Left colon (tissue), 2 donors: ENCODE measurements at regions not wholly inside any gene's neighbourhood (a gene's known extent, or its start where the extent isn't known, plus 50 kb on each side); places are given as distances from the start of the nearest gene placed in this dataset.

Experiments used
- ATAC-seq: fragments of 200-7000 bp; cut with Tn5 transposase; one replicate; pipeline ENCODE4 v1.9.1; 2020; ENCODE audit warnings: mild to moderate bottlenecking, moderate library complexity
- DNase-seq, 2 donors: peaks; one replicate each; pipeline ENCODE4 v3.0.0-alpha.2; 2020
- intact Hi-C, 2 donors: fragments of 100-400 bp; cut with DNase I in 1 of 2; cut with micrococcal nuclease in 1 of 2; formaldehyde crosslinking; loops; one replicate each; pipeline versions ENCODE4 v1.11.2 to v1.14.0; 2022; cut with DNase I, micrococcal nuclease
- donor health status: DM: no; HTN: no; CAD: no.
- donor health status: DM: yes; HTN: yes; CAD: no.

- intact Hi-C loops: no loop called here
- ATAC-seq: no peak
- DNase-seq: no peak
Observed at GRCh38 chr15:95830281-95830680, 500.2 kb upstream of the NR2F2 start.

- ATAC-seq (no peak), DNase-seq (no peak)
- intact Hi-C loops: no loop called here
Observed at GRCh38 chr15:95832668-95833067, 497.8 kb upstream of the NR2F2 start.

DNA sequence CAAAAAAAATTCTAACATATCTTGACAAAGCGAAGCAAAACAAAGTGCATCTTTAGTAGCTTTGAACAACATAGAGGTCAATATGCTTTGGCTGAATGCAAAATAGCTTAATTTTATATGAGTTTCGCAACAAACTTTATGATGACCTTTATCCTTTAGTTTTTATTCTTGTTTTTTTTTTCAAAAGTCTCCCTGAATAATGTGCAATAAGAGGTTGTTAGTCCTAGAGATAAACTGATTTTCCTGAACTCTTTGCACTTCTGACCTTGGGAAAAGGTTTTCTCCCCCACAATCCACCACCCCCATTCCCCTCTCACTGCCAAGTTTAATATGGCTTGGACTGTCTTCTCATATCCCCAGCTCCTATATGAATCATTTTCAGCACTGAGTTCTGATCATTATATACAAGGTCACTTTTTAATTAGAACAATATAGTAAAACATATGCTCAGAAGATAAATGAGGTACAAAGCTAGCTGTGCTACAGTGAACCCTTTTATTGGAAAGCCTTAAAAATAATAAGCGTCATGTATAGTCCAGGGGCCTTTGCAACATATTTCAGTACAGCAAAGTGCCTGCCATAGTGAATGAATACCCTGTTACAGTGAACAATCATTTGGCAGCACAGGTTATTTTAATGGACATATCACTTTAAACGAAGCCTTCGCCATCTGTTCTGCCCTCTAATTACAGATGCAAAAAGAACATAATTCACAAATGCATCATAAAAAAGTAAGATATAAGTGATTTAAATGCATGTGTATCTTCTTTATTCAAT is 496.3 kb upstream of the NR2F2 start:
- intact Hi-C loops: no loop called here
- no peak for DNase-seq
- ATAC-seq: no peak

DNA sequence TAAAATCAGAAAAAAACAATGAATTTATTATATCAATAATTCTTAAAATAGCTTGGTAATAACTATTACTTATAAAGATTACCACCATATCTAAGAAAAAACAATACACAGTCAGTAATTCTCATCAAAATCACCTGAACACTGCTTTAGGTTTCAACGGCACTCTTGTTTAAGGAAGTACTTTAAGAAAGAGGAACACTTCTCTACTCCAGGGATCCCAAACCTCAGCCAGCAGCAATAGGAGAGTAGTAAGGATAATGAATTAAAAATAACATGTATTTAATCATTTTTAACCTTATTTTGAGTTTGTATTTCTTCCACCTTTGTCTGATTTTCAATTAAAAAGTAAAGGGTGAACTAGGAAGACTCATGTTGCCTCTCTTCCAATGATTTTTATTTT is 494.0 kb upstream of the NR2F2 start:
- DNase-seq (no peak), ATAC-seq (no peak)

DNA sequence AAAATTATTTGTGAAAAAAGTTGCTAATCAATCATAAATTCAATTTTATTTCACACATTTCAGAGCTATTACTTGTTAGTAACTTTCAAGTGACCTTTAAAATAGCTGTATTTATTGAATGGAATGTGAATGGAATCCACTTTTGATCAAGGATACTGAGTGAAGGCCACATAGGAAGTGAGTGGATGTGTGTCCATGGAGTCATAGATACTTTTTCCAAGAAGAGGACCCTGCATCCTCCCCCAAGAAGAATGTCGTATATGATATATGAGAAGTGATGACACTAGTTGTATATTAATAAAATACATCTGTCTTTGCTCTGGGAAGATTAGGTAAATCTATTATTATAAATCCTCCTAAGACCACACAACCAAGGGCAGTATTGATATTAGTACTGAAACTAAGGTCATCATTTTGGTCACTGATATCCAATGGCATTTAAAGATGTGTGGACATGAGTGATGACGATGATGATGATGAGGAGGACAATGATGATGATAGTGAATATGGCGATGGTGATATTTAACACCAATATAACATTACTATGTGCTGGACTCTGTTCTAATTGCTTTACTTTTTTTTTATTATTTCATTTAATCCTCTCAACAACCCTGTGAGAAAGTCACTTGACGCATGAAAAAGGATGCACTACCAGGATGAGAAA is 493.0 kb upstream of the NR2F2 start:
- ATAC-seq: no peak
- intact Hi-C loops: no loop called here
- no peak for DNase-seq

More for the DNA sequence above, 494.0 kb upstream of the NR2F2 start:
- intact Hi-C loops: no loop called here

DNA sequence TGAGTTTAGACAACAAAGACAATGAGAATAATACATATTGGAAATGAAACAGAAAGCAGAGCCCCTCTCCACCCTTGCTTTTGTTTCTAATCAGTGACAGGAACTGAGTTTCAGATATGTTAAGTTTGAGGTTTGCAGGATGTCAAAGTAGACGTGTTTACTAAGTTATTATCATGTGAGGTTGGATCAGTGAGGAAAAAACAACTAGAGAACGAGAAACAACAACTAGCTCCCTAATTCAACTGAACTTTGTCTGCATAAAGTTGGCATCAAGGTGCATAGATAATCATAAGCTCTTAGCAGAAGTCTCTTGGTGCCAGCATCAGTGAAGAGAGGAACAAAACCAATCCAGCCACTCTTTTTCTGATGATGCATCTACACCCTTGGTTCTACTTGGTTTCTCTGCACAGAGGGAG is 491.1 kb upstream of the NR2F2 start:
- no peak for ATAC-seq

DNA sequence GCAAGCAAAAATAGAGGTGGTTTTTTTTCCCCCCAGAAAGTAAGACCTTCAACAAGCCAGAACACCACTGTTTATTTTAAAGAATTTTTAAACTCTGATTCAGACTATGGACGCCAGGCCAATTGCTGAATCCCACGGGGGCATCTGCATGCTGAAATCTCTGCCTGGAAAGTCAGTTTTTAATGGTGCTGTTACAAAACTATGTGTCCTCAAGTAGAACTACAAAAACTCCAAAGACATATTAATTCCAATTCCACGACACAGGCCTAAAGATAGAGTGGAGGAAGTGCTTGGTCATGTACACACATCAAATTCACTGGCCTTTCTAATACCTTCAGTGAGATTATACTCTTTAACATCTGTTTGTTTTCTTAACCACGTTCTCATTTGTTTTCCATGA is 490.5 kb upstream of the NR2F2 start:
- intact Hi-C loops: no loop called here
- DNase-seq (no peak), ATAC-seq (no peak)

More for the DNA sequence above, 491.1 kb upstream of the NR2F2 start:
- no peak for DNase-seq
- intact Hi-C loops: no loop called here

DNA sequence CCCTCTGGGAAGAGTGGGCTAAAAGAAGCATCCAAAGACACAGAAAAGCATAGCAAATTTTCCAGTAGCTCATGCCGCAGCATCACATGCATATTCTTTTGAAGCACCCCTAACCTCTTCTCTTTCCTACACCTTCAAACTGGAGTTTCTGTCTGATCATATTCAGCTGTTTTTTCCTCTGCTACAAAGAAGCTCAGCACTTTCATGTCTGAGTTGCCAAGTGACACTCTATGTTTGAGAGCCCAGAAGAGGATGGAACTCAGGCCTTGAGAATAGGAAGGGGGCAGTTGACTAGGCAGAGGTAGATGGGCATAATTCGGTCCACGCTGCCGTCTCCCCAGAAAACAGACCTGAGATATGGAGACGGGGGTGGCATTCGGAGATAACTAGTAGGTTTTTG is 489.6 kb upstream of the NR2F2 start:
- ATAC-seq (no peak), DNase-seq (no peak)
- intact Hi-C loops: no loop called here

DNA sequence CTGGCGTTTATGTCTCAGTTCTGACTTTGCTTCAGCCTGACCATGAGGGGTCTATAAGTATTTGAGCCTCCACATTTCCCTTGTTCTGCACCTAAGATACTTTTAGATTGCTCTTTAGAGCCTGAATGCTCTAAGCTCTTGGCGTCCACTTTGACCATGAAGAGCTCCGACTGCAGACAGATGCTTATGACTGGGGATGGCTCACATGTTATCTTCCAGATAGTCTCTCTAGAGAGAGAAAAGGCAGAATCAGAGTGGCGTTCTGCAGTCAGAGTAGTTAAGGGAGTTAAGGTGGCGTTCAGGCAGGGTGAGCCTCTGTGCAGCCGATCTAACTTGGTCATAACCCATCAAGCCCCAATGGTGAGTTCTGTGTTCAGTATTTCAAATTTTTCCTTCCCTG is 487.9 kb upstream of the NR2F2 start:
- intact Hi-C loops: no loop called here
- ATAC-seq: no peak
- no peak for DNase-seq

- no peak for DNase-seq
- ATAC-seq: no peak
- intact Hi-C loops: no loop called here
Observed at GRCh38 chr15:95843241-95843910, 487.1 kb upstream of the NR2F2 start.

DNA sequence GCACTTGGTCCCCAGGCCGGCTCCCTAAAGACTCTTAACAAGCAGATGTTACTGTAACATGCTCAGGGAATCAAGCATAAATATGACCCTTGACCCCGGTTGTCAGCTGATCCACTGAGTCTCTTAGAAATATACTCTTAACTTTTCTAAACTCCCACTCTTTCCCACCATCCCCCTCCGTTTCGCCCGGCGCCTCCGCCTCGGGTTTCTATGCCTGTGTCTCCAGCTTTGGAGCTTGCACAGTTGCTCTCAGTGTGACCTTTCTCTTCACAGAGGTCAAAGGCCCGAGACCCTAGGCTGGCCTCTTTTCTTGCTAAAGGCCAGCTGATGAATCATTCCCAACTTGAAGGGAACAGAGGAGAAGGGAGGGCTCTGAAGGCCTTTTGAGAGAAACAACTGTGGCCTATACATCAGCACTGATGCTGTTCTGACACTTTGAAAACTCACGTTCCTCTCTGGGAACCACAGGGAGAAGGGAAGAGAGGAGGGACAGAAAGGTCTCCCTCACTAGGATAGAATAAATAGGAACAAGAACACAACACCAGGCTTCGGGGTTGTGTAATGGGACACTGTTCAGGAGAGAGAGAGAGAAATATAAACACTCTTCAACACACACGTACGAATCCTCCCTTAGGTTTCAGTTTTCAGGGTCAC is 484.5 kb upstream of the NR2F2 start:
- ATAC-seq: no peak
- intact Hi-C loops: no loop called here
- no peak for DNase-seq

DNA sequence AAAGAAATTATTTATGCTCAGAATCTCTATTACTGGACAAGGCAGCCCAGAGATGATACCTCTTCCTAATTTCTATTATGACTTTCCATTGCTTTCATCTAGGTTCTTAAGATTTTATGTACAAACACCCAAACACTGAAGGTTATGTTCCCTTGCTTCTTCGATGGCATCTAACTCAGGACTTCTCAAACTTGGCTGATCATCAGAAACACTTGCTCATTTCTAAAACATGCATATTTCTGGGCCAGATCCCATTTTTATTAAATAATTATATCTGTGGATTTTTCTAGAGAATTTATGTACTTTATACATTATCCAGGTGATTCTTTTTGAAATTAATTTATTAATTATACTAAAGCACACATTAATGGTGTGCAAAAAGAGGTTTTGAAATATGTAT is 482.4 kb upstream of the NR2F2 start:
- intact Hi-C loops: no loop called here
- ATAC-seq (no peak), DNase-seq (no peak)

GRCh38 chr15:95850837-95851236 is 479.7 kb upstream of the NR2F2 start:
- no peak for ATAC-seq
- no peak for DNase-seq
- intact Hi-C loops: no loop called here

- ATAC-seq (no peak), DNase-seq (no peak)
- intact Hi-C loops: no loop called here
Observed at GRCh38 chr15:95853350-95853749, 477.1 kb upstream of the NR2F2 start.

DNA sequence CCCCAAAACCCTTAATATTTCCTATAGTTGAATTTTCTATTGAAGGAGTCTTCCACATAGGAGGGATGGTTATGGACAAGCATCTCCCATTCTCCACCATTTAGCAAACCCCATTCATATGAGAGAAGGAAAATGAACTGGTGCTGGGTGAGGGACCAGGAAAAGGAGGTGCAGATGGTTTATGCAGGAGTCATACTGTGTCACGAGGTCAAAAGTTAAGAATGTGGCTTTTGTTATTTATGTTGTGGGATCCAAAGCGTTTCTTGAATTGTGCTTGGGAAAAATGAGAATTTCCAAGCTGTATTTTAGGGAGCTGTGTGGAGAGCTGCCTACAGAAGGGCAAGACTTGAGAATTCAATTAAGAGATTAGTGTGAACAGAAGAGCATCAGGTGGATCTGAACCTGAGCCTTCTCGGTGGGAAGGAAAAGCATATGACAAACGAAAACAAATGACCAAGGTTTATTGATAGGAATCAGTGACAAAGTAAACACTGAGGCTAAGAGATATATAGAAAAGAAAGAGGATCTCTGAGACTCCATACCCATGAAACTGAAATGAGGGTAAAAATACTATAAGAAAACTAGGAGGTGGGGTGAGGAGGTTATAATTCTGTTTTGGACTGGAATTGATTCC is 473.3 kb upstream of the NR2F2 start:
- no peak for ATAC-seq
- intact Hi-C loops: no loop called here
- DNase-seq: no peak

- DNase-seq: no peak
- intact Hi-C loops: no loop called here
Observed at GRCh38 chr15:95857758-95858157, 472.7 kb upstream of the NR2F2 start.

GRCh38 chr15:95860406-95860805 is 470.1 kb upstream of the NR2F2 start:
- intact Hi-C loops: no loop called here
- no peak for DNase-seq
- no peak for ATAC-seq

More at GRCh38 chr15:95857758-95858157, 472.7 kb upstream of the NR2F2 start:
- no peak for ATAC-seq

DNA sequence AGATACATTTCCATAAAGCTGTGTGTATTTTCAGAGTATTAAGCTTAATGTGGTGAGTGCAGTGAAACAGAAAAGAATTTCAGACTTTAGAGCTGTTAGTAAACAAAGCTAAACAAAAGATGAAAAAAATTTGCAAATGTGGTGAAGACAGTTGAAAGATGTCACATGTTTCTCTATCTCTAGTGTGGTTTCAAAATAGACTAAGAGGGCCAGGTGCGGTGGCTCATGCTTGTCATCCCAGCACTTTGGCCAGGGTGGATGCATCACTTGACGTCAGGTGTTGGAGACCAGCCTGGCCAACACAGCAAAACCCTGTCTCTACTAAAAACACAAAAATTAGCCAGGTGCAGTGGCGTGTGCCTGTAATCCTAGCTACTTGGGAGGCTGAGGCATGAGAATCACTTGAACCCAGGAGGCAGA is 466.0 kb upstream of the NR2F2 start:
- ATAC-seq (no peak), DNase-seq (no peak)
- intact Hi-C loops: no loop called here

- ATAC-seq (no peak), DNase-seq (no peak)
Observed at GRCh38 chr15:95865330-95865739, 465.2 kb upstream of the NR2F2 start.

More at GRCh38 chr15:95865330-95865739, 465.2 kb upstream of the NR2F2 start:
- intact Hi-C loops: no loop called here
